ENCODE measurements at regions not wholly inside any gene's neighbourhood (a gene's known extent, or its start where the extent isn't known, plus 50 kb on each side); places are given as distances from the start of the nearest gene placed in this dataset.

- TF ChIP-seq CTCF (IDR thresholded peaks at IDR 0.05) (no peak), POLR2A (IDR thresholded peaks at IDR 0.05) (no peak)
These were observed 417.6 kb upstream of the MEX3C start for GRCh38 chr18:51614967-51615571.

Data from heart left ventricle (tissue), 13 donors.